ENCODE measurements at regions not wholly inside any gene's neighbourhood (a gene's known extent, or its start where the extent isn't known, plus 50 kb on each side); places are given as distances from the start of the nearest gene placed in this dataset.

DNA sequence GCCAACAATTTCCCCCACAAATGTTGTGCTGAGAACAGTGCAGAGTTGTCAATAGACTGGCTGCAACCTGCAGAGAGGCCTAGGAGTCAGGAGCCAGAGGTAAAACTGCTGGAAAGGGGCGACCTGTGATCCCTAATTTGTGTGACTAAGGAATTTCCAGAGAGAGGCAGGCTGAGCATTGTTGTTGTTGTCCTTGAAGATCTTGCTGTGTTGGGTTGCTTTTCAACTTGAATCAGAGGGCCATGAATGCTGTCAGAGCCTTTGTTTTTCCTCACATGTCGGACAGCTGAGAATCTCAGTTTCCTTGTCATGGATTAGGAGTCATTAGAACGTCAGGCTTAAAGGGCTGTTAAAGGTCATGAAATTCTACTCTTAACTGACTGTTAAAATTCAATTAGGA lies 134.6 kb upstream of the ASTN2 start:
- Histone ChIP-seq H3K27ac (ENCODE audit: low read length) (no peak overlapping the region), H3K9me3 (replicated peaks; ENCODE audit: control insufficient read depth, low read depth, low read length) (no peaks in the 10 kb centered on the region), H3K4me3 (ENCODE audit: low read length) (no peak overlapping the region), H3K27me3 (ENCODE audit: control insufficient read depth, insufficient read depth, low read length) (no peaks in the 10 kb centered on the region), H3K36me3 (ENCODE audit: control insufficient read depth, insufficient read depth, low read length) (no peaks in the 10 kb centered on the region), H3K4me1 (ENCODE audit: control insufficient read depth, insufficient read depth, low read length) (no peaks in the 10 kb centered on the region)
- no peak for DNase-seq
- 50% methylated on average over 1 of the region's 3 CpGs for WGBS (ENCODE audit: insufficient coverage)

DNA sequence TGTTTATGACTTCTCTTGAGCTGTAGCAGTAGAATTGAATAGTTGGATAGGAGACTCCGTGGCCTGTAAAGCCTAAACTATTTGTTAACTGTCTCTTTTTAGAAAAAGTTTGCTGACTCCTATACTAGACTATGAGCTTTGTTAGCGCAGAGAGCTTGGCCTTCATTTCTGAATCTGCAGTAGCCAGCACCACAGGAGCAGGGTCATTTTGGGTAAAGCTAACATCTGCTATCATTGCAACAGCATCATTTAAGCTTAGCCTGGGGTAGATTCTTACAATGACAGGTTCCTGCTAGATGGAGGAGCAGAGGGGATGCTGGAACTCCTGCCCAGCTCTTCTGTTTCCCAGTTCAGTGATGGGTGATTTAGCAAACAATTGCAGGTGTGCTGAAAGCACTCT lies 133.7 kb upstream of the ASTN2 start:
- H3K27me3 ChIP-seq (ENCODE audit: control insufficient read depth, insufficient read depth, low read length), result no peaks in the 10 kb centered on the region
- H3K36me3 ChIP-seq (ENCODE audit: control insufficient read depth, insufficient read depth, low read length), result no peaks in the 10 kb centered on the region
- WGBS (ENCODE audit: insufficient coverage), result 100% methylated on average over 1 of the region's 2 CpGs
- no peak overlapping the region for H3K4me3 ChIP-seq (ENCODE audit: low read length)
- H3K4me1 ChIP-seq (ENCODE audit: control insufficient read depth, insufficient read depth, low read length), result no peaks in the 10 kb centered on the region
- no peaks in the 10 kb centered on the region for H3K9me3 ChIP-seq (replicated peaks; ENCODE audit: control insufficient read depth, low read depth, low read length)
- no peak for DNase-seq
- H3K27ac ChIP-seq (ENCODE audit: low read length), result no peak overlapping the region

GRCh38 chr9:117547904-117548303 lies 133.0 kb upstream of the ASTN2 start:
- no peak for DNase-seq
- no CpG with 5 or more reads among the region's 3 CpGs for WGBS (ENCODE audit: insufficient coverage)
- H3K27me3 ChIP-seq (ENCODE audit: control insufficient read depth, insufficient read depth, low read length), result no peaks in the 10 kb centered on the region
- H3K4me1 ChIP-seq (ENCODE audit: control insufficient read depth, insufficient read depth, low read length), result no peaks in the 10 kb centered on the region
- no peak overlapping the region for H3K27ac ChIP-seq (ENCODE audit: low read length)
- H3K9me3 ChIP-seq (replicated peaks; ENCODE audit: control insufficient read depth, low read depth, low read length), result no peaks in the 10 kb centered on the region
- no peak overlapping the region for H3K4me3 ChIP-seq (ENCODE audit: low read length)
- H3K36me3 ChIP-seq (ENCODE audit: control insufficient read depth, insufficient read depth, low read length), result no peaks in the 10 kb centered on the region

DNA sequence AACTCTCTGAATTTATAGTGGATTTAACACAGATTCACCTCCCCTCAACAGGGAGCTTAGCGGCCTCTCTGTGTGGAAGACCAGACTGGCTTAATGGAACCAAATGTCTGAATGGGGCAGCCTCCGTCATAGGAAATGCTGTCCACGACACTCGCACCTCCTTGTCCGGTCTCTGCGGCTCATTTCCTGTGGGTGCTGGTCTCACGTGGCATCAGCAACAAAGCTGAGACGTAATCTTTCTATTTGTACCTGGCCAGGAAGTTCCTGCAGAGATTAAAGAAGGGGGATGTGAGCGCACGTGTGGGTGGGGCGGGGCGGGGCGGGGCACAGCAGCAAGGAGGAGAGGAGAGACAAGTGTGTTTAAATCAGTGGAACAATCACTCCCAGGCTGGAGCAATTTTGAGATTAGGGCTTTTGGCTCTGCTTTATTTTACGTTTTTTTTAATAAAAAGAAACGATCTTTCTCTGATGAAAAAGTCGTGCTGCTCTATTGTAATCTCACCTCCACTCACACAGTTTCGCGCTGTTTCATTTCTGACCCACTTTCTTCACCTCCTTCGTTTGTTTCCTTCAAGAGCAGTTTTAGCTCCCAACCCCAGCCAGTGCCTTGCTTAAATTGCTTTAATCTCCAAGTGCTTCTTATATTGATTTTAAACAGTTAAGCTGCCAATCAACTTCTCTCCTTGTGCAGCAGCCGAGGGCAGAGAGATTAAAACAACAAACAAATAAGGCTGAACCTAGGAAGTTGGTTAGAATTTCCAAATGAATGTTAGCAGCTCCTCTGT lies 132.2 kb upstream of the ASTN2 start:
- Histone ChIP-seq H3K27ac (ENCODE audit: low read length) (no peak overlapping the region), H3K36me3 (ENCODE audit: control insufficient read depth, insufficient read depth, low read length) (no peaks in the 10 kb centered on the region), H3K4me1 (ENCODE audit: control insufficient read depth, insufficient read depth, low read length) (no peaks in the 10 kb centered on the region), H3K9me3 (replicated peaks; ENCODE audit: control insufficient read depth, low read depth, low read length) (no peaks in the 10 kb centered on the region), H3K27me3 (ENCODE audit: control insufficient read depth, insufficient read depth, low read length) (no peaks in the 10 kb centered on the region), H3K4me3 (ENCODE audit: low read length) (no peak overlapping the region)
- peak; percentile 22 for DNase-seq
- 20% methylated on average over 14 of the region's 20 CpGs for WGBS (ENCODE audit: insufficient coverage)

DNA sequence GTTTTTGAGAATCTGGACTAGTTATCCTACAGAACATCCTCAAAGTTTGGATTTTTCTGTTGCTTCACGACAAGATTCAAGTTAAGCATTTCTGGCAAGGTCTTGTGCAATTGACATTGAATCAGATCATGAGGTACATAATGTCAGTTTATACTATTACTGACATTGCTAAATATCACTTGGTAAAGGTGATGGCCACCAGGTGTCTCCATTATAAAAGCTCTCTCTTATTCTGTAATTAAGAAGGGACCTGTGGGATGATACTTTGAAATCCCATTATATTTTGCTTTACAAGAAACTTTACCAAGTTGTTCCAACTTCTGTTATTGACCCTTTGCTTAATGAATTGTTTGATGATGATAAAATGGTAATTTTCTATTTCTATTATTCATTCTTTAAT lies 131.0 kb upstream of the ASTN2 start:
- no peaks in the 10 kb centered on the region for H3K27me3 ChIP-seq (ENCODE audit: control insufficient read depth, insufficient read depth, low read length)
- no peaks in the 10 kb centered on the region for H3K36me3 ChIP-seq (ENCODE audit: control insufficient read depth, insufficient read depth, low read length)
- no peak overlapping the region for H3K4me3 ChIP-seq (ENCODE audit: low read length)
- no peak overlapping the region for H3K27ac ChIP-seq (ENCODE audit: low read length)
- WGBS (ENCODE audit: insufficient coverage), result no CpG with 5 or more reads among the region's 1 CpG
- H3K4me1 ChIP-seq (ENCODE audit: control insufficient read depth, insufficient read depth, low read length), result no peaks in the 10 kb centered on the region
- no peak for DNase-seq
- no peaks in the 10 kb centered on the region for H3K9me3 ChIP-seq (replicated peaks; ENCODE audit: control insufficient read depth, low read depth, low read length)

GRCh38 chr9:117543089-117543488 lies 128.2 kb upstream of the ASTN2 start:
- H3K27ac ChIP-seq (ENCODE audit: low read length), result no peak overlapping the region
- H3K4me3 ChIP-seq (ENCODE audit: low read length), result no peak overlapping the region
- DNase-seq, result no peak
- no CpG with 5 or more reads among the region's 2 CpGs for WGBS (ENCODE audit: insufficient coverage)
- no peaks in the 10 kb centered on the region for H3K27me3 ChIP-seq (ENCODE audit: control insufficient read depth, insufficient read depth, low read length)
- no peaks in the 10 kb centered on the region for H3K36me3 ChIP-seq (ENCODE audit: control insufficient read depth, insufficient read depth, low read length)
- no peaks in the 10 kb centered on the region for H3K9me3 ChIP-seq (replicated peaks; ENCODE audit: control insufficient read depth, low read depth, low read length)
- H3K4me1 ChIP-seq (ENCODE audit: control insufficient read depth, insufficient read depth, low read length), result no peaks in the 10 kb centered on the region

DNA sequence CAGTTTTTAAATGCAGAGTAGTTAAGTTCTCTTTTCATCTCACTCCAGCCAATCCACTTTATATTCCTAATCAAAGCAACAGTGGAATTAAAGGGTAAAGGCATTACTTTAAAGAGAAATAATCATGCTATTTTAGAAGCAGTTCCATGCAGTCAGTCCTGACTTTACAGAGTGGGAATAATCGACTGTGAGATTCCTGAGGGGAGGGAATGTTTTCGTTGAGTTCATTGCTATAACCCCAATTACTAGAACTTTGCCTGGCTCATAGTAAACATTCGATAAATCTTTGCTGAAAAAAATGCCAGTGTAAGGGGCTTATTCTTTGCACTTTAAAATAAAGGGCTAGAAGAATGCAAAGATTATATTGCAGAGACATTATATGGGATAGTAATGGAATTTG lies 127.2 kb upstream of the ASTN2 start:
- no peaks in the 10 kb centered on the region for H3K4me1 ChIP-seq (ENCODE audit: control insufficient read depth, insufficient read depth, low read length)
- WGBS (ENCODE audit: insufficient coverage), result no CpG with 5 or more reads among the region's 3 CpGs
- no peak overlapping the region for H3K4me3 ChIP-seq (ENCODE audit: low read length)
- H3K27me3 ChIP-seq (ENCODE audit: control insufficient read depth, insufficient read depth, low read length), result no peaks in the 10 kb centered on the region
- DNase-seq, result no peak
- no peaks in the 10 kb centered on the region for H3K36me3 ChIP-seq (ENCODE audit: control insufficient read depth, insufficient read depth, low read length)
- no peaks in the 10 kb centered on the region for H3K9me3 ChIP-seq (replicated peaks; ENCODE audit: control insufficient read depth, low read depth, low read length)
- no peak overlapping the region for H3K27ac ChIP-seq (ENCODE audit: low read length)

GRCh38 chr9:117541181-117541580 lies 126.3 kb upstream of the ASTN2 start:
- DNase-seq, result peak; percentile 55
- Histone ChIP-seq H3K4me3 (ENCODE audit: low read length) (no peak overlapping the region), H3K36me3 (ENCODE audit: control insufficient read depth, insufficient read depth, low read length) (no peaks in the 10 kb centered on the region), H3K27ac (ENCODE audit: low read length) (no peak overlapping the region), H3K4me1 (ENCODE audit: control insufficient read depth, insufficient read depth, low read length) (no peaks in the 10 kb centered on the region), H3K9me3 (replicated peaks; ENCODE audit: control insufficient read depth, low read depth, low read length) (no peaks in the 10 kb centered on the region), H3K27me3 (ENCODE audit: control insufficient read depth, insufficient read depth, low read length) (no peaks in the 10 kb centered on the region)
- WGBS (ENCODE audit: insufficient coverage), result no CpG with 5 or more reads among the region's 8 CpGs

- no peak overlapping the region for H3K27ac ChIP-seq (ENCODE audit: low read length)
- H3K4me1 ChIP-seq (ENCODE audit: control insufficient read depth, insufficient read depth, low read length), result no peaks in the 10 kb centered on the region
- H3K36me3 ChIP-seq (ENCODE audit: control insufficient read depth, insufficient read depth, low read length), result no peaks in the 10 kb centered on the region
- no peaks in the 10 kb centered on the region for H3K9me3 ChIP-seq (replicated peaks; ENCODE audit: control insufficient read depth, low read depth, low read length)
- DNase-seq, result peak; percentile 56
- no peak overlapping the region for H3K4me3 ChIP-seq (ENCODE audit: low read length)
- H3K27me3 ChIP-seq (ENCODE audit: control insufficient read depth, insufficient read depth, low read length), result no peaks in the 10 kb centered on the region
Measured at GRCh38 chr9:117535973-117536372, 121.1 kb upstream of the ASTN2 start.

DNA sequence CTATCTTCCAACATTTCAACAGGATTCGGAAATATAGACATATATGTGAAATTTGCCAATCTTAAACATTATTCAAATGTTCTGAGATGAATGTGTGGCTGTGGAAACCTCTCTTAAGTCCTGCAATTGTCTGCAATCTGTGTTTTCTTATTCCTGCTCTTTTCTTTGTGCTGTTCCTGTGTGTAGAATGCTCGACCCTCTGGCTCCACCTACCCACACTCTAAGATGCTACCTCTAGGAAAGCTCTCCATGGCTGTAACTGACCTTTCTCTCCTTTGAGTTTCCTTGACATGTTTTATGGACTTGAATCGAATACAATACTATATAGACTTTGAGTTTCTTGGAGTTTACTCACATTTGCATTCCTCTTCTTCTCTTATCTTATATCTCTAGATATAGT lies 120.6 kb upstream of the ASTN2 start:
- H3K9me3 ChIP-seq (replicated peaks; ENCODE audit: control insufficient read depth, low read depth, low read length), result no peaks in the 10 kb centered on the region
- WGBS (ENCODE audit: insufficient coverage), result no CpG with 5 or more reads among the region's 3 CpGs
- peak; percentile 17 for DNase-seq

DNA sequence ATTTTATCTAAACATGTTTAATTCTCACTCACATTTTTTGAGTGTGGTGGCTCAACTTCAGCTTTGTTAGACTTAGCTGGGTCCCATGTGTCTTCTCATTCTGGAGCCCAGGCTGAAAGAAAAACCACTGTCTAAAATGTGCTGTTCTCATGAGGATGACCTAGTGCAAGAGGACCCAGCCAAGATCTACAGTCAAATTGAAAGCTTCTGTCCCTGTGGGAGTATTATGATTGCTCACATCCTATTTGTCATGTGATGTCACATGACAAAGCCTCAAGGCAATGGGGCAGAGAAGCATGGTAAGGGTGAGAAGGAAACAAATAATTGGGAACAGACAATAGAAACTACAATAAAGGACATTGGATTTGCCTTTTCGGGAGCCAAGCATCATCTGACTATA lies 113.4 kb upstream of the ASTN2 start:
- no CpG with 5 or more reads among the region's 1 CpG for WGBS (ENCODE audit: insufficient coverage)
- H3K27ac ChIP-seq (ENCODE audit: low read length), result no peak overlapping the region

More for the DNA sequence above, 120.6 kb upstream of the ASTN2 start:
- Histone ChIP-seq H3K4me1 (ENCODE audit: control insufficient read depth, insufficient read depth, low read length) (no peaks in the 10 kb centered on the region), H3K4me3 (ENCODE audit: low read length) (no peak overlapping the region), H3K27ac (ENCODE audit: low read length) (no peak overlapping the region), H3K36me3 (ENCODE audit: control insufficient read depth, insufficient read depth, low read length) (no peaks in the 10 kb centered on the region), H3K27me3 (ENCODE audit: control insufficient read depth, insufficient read depth, low read length) (no peaks in the 10 kb centered on the region)

More for the DNA sequence above, 113.4 kb upstream of the ASTN2 start:
- Histone ChIP-seq H3K4me1 (ENCODE audit: control insufficient read depth, insufficient read depth, low read length) (no peaks in the 10 kb centered on the region), H3K4me3 (ENCODE audit: low read length) (no peak overlapping the region), H3K9me3 (replicated peaks; ENCODE audit: control insufficient read depth, low read depth, low read length) (no peaks in the 10 kb centered on the region), H3K27me3 (ENCODE audit: control insufficient read depth, insufficient read depth, low read length) (no peaks in the 10 kb centered on the region), H3K36me3 (ENCODE audit: control insufficient read depth, insufficient read depth, low read length) (no peaks in the 10 kb centered on the region)
- DNase-seq, result no peak

Measured in muscle of leg (tissue), 3 donors.